Stomach (tissue), 4 donors: ENCODE measurements at regions not wholly inside any gene's neighbourhood (a gene's known extent, or its start where the extent isn't known, plus 50 kb on each side); places are given as distances from the start of the nearest gene placed in this dataset.

Source experiments
- POLR2A ChIP-seq, 4 donors: fragments of 450-650 bp; IDR thresholded peaks; one replicate each; pipeline ENCODE4 v1.6.1; 2016; ENCODE audit warnings: antibody characterized with exemption in 4 of 4, control low read depth in 2 of 4, mild to moderate bottlenecking in 1 of 4, moderate library complexity in 1 of 4
- POLR2AphosphoS5 ChIP-seq, 3 donors: sonication (generic); formaldehyde crosslinking; IDR thresholded peaks; one replicate each; pipeline ENCODE4 v1.6.1; 2016; ENCODE audit warnings: antibody characterized with exemption in 3 of 3
- TF ChIP-seq, protein P1 (sequence below), 7 experiments: fragments of 450-650 bp in 4 of 7; fragments of 200-600 bp in 3 of 7; sonication (generic) in 3 of 7; IDR thresholded peaks; one replicate each; pipeline ENCODE4 v1.5.1; 2016 to 2019; ENCODE audit warnings: antibody characterized with exemption in 7 of 7, control low read depth in 2 of 7, mild to moderate bottlenecking in 1 of 7

DNA sequence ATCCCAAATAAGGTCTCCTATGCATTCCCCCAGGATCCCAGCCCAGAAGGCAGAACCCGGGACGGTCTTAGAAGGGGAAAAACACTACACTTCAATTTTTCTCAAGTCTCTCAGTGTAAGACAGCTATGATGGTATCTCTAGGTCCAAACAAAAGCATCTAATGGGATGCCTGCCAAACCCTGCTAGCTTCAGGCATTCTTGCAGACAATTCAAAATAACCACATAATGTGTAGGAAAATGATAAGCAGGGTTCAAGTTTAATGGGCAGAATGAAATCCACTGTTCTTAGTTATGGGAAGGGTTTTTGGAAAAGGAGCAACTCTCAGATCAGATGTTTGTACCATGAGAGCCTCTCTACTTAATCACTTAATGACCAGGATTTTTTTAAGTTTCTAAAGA lies 119.8 kb upstream of the ANO1 start:
- TF ChIP-seq POLR2A (IDR thresholded peaks at IDR 0.05) (no peak), POLR2AphosphoS5 (IDR thresholded peaks at IDR 0.05) (no peak)
- TF ChIP-seq, protein P1, sequence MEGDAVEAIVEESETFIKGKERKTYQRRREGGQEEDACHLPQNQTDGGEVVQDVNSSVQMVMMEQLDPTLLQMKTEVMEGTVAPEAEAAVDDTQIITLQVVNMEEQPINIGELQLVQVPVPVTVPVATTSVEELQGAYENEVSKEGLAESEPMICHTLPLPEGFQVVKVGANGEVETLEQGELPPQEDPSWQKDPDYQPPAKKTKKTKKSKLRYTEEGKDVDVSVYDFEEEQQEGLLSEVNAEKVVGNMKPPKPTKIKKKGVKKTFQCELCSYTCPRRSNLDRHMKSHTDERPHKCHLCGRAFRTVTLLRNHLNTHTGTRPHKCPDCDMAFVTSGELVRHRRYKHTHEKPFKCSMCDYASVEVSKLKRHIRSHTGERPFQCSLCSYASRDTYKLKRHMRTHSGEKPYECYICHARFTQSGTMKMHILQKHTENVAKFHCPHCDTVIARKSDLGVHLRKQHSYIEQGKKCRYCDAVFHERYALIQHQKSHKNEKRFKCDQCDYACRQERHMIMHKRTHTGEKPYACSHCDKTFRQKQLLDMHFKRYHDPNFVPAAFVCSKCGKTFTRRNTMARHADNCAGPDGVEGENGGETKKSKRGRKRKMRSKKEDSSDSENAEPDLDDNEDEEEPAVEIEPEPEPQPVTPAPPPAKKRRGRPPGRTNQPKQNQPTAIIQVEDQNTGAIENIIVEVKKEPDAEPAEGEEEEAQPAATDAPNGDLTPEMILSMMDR (IDR thresholded peaks at IDR 0.05): no peak
